Pulmonary artery endothelial cell (primary cell): ENCODE measurements at regions not wholly inside any gene's neighbourhood (a gene's known extent, or its start where the extent isn't known, plus 50 kb on each side); places are given as distances from the start of the nearest gene placed in this dataset.
"Not testable (repeated sequence)": the region's sequence is repeated elsewhere in the genome, so short reads cannot be mapped to it uniquely, and the experiment has no call there.

ENCODE experiments used
- DNase-seq: peaks from one replicate; pipeline ENCODE4 v3.0.0-alpha.2; 2011; ENCODE audit warnings: low read depth, low spot score

DNA sequence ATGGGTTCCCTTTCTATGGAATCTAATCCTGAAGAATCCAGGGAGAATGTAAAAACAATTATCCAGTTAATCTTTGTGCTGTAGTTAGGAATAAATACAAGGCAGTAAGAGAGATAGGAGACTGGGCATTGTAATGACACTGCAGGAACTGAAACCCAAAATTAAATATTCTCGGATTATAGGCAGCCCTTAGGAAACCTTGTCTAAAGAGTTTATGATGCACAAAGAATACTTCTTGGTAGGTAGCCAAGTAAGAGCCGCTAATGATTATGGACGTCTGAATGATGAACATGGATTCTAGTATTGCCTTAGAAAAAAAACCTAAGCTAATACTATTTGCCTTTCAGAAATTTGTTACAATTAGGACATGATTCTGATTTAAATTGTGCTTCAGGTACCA, 165.4 kb upstream of the LRIG3 start:
- no peak for DNase-seq

GRCh38 chr12:59084511-59085375, 164.4 kb upstream of the LRIG3 start:
- DNase-seq: no peak

- DNase-seq: no peak
Measured at GRCh38 chr12:59082952-59083351, 162.6 kb upstream of the LRIG3 start.

DNA sequence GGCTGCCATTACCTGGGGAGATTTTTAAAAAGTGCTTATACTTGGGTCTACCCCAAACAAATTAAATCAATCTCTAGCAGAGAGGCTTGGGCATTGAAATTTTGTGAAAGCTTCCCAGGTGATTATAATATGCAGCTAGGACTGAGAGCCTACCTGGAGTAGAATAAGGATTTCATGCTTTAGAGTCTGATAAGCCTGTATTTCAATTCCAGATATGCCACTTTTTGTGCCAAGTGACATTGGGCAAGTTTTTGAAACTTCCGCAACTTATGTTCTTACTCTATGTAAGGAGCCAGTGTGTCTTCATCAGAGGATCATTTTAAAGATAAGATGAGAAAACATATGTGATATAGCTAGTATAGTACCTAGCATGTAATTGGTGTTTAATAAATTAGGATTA, 159.8 kb upstream of the LRIG3 start:
- no peak for DNase-seq

DNA sequence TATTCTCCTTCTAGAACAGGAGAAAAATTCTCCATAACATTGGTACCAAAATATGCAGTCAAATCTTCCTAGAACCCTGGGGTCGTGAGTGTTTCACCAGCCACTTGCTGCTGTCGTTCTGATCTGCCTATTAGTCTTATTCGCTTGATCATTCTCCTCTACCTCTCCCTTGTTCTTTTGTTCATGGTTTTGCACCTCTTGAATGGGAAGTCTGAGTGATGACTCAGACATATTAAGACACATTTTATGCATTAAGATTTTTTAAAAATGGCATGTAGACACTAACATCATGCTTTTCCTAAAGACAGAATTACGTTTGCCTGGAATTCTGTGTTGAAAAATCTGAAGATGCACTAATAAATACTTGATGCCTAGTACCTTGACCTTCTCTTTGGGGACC, 159.2 kb upstream of the LRIG3 start:
- DNase-seq: no peak

GRCh38 chr12:59079002-59079401, 158.7 kb upstream of the LRIG3 start:
- no peak for DNase-seq

DNA sequence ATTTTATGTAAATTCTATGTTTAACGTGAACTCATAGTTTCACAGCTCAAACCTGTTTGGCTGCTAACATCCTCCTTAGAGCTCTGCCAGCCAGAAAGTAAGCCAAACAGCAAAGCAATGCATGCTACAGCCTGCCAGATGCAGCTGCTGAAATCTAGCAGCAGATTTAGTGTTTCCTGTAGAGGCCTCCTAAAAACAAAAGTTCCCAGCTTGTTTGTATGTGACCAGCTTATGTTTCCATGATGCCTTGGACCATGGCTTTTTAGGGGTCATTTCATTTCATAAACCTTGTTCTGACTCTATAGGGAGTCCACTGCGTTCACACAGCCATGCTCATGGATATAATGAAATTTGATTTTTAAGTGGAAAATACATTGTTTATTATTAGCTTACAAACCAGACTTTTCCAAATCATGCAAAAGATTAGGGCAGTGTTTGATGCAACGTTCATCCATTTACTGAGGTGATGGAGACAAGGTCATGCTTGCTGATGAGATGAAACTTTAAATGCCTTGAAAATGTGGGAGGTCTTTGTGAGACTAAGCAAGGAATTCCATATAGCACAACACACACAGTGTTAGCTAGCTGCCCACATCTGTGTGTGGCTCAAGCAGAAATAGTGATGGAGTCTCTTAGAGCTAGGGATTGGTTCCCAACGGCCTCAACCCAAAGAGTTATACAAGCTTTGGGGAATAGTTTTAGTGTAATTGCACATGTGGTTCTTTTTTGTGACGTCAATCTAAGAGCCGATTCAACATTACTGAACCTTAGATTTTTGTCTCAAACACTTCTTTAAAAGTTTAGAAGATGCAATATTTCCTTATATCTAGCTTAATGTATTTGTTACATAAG, 157.5 kb upstream of the LRIG3 start:
- peak; percentile 41 for DNase-seq

DNA sequence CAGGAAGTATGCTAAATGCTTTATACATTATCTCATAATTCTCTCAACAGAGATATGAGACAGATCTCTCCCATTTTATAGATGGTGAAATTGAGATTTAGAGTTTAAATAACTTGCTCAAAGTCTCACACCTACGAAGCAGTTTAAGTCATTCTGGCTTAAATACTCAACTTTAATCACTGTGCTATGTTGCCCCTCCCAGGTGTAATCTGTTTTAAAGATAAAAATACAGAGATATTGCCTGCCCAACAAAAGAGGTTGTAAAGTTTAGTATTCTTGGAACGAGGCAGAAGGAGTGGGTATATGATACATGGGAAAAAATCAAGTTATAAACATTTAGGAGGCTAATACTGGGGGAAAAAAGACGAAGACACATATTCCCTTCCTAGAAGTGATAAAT, 156.8 kb upstream of the LRIG3 start:
- DNase-seq: no peak

DNA sequence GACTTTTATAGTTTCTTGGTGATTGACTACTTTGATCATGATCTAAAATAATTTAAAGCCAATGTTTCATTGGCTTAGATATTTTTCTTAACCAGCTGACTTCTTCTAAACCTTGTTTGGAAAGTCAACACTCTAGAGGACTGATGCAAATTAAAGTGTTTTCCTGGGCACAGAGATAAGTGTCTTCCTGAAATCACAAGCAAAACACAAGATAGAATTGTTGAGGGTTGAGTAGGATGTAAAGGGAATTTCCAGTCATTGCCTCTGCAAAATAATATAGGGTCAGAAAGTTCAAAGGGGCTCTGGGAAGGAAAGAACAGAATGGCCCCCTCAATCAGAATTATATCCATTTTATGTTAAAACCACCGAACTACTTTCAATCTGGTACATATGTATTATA, 156.3 kb upstream of the LRIG3 start:
- no peak for DNase-seq

DNA sequence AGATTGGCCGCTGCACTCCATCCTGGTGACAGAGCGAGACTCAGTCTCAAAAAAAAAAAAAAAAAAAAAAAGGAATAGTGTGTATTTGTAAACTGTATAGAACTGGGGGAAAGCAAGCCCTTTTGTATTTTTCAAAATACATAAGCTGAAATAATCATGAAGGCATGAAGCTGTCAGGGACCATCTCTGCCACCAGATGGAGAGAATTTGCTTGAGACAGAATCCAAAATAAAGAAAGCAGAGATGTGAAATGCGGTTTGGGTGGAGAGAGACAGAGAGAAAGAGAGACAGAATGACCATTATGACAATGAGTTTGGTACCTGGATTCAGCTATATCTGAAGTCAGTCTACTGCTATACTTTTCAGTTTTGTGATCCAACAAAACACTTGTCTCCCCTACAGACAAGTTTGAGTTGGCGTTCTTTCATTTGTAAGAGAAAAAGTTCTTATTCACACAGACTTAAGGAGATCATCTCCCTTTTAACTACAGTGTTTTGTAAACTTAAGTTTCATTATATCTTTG, 155.7 kb upstream of the LRIG3 start:
- no peak for DNase-seq

GRCh38 chr12:59075141-59075540, 154.8 kb upstream of the LRIG3 start:
- DNase-seq: peak; percentile 64

GRCh38 chr12:59070322-59070933, 150.1 kb upstream of the LRIG3 start:
- DNase-seq: no peak

DNA sequence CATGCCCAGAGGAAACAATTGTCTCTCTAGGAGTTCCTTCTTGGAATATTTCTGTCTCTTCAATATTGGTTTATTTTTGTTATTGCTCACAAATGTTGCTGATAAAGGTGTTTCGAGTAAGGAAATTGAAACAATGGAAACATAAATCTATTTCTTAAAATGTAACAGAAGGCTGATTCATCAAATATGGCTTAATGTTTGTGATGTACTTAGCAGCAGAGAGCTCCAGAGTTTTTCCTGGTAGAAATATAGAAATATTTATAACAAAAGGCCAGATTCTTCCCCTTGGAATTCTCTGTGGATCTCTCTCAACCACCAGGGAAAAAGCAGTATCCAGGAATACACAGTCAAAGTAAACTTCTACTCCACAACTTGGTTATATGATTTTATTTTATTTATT, 149.2 kb upstream of the LRIG3 start:
- no peak for DNase-seq

DNA sequence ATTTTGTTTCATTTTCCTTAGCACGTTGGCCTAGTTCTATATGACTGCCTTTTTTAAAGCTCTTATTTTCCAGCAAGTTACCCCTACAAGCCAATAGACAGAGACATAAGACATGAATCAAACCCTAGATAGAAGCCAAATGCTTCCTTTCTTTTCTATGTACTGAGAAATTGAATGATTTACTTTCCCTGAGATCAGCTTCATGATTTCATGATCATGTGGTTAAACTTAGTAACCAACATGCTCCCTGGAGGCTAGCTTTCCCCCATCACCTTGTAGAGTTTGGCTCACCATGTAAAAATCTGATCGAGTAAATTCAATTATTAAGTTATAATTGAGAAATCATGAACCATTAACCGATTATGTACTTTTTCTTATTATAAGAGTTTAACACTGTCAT, 148.1 kb upstream of the LRIG3 start:
- DNase-seq: no peak

- no peak for DNase-seq
Measured at GRCh38 chr12:59067083-59067482, 146.8 kb upstream of the LRIG3 start.

- DNase-seq: no peak
Measured at GRCh38 chr12:59066445-59066844, 146.1 kb upstream of the LRIG3 start.

DNA sequence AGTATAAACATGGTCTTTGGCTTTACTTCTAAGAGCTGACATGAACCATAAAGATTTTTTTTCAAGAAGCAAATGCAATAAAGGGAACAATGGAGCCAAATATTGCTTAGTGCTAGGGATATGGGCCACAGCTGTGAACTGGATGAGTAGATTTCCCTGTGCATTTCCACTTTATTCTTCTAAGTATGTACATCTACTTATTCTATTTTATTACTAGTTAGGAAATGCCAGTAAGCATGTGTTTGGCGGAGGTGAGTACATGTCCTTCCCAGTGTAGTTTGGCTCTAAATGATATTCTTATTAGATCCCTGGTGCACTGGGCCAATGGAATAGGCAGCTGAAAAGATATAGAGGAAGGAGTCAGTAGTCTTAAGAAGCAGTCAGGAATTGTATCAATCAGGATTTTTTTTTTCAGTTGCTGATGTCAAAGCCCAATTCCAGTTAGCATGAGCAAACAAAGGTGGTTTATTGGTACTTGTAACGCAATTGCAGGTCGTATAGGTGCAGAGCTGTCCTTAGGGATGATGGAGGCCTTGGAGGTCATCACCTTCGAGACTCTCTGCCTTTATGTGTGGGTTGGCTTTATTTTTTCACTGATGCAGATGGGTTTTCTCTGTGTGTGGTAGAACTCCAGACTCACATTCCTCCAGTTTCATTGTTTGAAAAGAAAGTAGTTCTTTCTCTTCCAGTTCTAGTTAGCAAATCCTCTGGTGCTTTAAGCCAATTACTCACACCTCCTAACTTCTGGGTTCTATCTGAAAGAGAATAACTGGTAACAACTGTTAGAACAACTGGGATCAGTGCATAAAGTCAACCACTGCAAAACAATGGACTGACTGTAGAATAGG, 139.0 kb upstream of the LRIG3 start:
- DNase-seq: no peak

- DNase-seq: no peak
Measured at GRCh38 chr12:59056966-59057365, 136.7 kb upstream of the LRIG3 start.

DNA sequence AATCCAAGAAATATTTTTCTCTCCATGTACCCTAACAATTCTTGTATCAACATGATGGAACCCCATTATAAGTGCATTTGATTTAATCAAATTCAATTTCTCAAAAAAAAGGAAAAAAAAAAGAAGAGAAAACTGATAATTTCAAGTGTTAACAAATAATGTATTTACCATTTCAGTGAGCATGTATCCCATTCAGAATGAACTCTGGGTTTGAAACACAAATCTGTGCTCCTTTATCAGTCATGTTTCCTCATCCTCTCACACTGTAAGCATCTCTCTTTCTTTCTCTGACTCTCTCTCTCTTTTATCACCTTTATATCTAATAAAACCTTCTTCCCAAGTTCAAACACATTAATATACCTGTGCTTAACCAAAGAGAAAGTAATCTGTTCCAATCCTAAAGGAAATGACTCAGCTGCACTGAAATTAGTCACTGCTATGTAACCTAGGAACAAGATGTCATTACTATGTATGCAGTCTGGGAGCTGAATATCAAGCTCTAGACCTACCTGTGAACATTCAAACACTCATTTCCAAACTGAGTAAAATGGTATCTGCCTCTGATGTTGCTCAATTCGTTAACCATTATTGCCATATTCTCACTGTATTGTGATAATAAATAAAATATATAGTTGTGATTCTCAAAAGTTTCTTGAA, 135.0 kb upstream of the LRIG3 start:
- DNase-seq: peak; percentile 69

DNA sequence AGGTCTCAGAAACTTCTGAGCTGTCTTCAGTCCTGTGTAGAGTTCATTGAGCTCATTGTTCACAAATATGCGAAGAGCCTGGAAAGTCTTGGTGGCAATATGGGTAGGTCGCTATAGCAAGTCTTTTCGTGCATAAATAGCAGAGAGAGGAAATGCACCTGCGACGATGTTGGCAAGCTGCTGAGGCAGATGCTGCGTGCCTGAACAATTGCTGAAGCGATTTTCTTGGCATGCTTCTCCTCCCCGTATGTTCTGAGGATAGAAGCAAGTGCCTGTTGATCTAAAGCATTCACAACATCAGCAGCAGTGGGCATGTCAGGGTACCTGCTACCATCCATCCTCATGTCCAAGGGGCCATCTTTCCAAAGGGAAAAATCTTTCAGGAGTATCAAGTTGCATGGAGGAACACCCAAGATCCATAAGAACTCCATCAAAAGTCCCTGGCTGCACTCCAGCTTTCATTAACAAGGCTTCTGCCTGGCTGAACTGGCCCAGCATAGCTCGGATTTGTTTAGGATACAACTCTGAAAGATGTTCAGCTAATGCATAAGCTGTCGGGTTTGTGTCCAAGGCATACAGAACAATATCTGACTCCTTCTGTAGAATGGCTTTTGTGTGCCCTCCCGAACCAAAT, 133.1 kb upstream of the LRIG3 start:
- not testable (repeated sequence) for DNase-seq
